Smooth muscle cell (in vitro differentiated cells): ENCODE measurements at regions not wholly inside any gene's neighbourhood (a gene's known extent, or its start where the extent isn't known, plus 50 kb on each side); places are given as distances from the start of the nearest gene placed in this dataset.

Experiments
- DNase-seq: peaks from one replicate; lab custom pipeline; 2025; ENCODE audit not compliant: unreplicated experiment; lab: John Stamatoyannopoulos, UW
- H2AFZ ChIP-seq: fragments of 200-600 bp; sonication (generic); 2 replicates; pipeline ENCODE4 v1.6.0; 2016; ENCODE audit warnings: antibody characterized with exemption, low read depth, mild to moderate bottlenecking
- H3F3A ChIP-seq: fragments of 200-600 bp; sonication (generic); 2 replicates; pipeline ENCODE4 v1.6.0; 2017; ENCODE audit warnings: antibody characterized with exemption, low read depth
- H3K27ac ChIP-seq: fragments of 200-600 bp; sonication (generic); 2 replicates; pipeline ENCODE4 v1.5.1; 2016; ENCODE audit warnings: low read depth, mild to moderate bottlenecking
- H3K27me3 ChIP-seq: fragments of 200-600 bp; sonication (generic); 2 replicates; pipeline ENCODE4 v1.6.1; 2016; ENCODE audit warnings: low read depth, mild to moderate bottlenecking
- H3K36me3 ChIP-seq: fragments of 200-600 bp; sonication (generic); 2 replicates; pipeline ENCODE4 v1.5.1; 2016; ENCODE audit warnings: low read depth
- H3K4me1 ChIP-seq: fragments of 200-600 bp; sonication (generic); 2 replicates; pipeline ENCODE4 v1.5.1; 2016; ENCODE audit warnings: low read depth
- H3K4me2 ChIP-seq: fragments of 200-600 bp; sonication (generic); 2 replicates; pipeline ENCODE4 v1.6.0; 2016; ENCODE audit warnings: mild to moderate bottlenecking
- H3K4me3 ChIP-seq: fragments of 200-600 bp; sonication (generic); 2 replicates; pipeline ENCODE4 v1.5.1; 2016; ENCODE audit warnings: mild to moderate bottlenecking
- H3K79me2 ChIP-seq: fragments of 200-600 bp; sonication (generic); 2 replicates; pipeline ENCODE4 v1.6.0; 2016; ENCODE audit warnings: low read depth, mild to moderate bottlenecking
- H3K9ac ChIP-seq: fragments of 200-600 bp; sonication (generic); 2 replicates; pipeline ENCODE4 v1.6.0; 2016; ENCODE audit warnings: low read depth
- H3K9me3 ChIP-seq: fragments of 200-600 bp; sonication (generic); replicated peaks from 2 replicates; pipeline ENCODE4 v1.5.1; 2016; ENCODE audit warnings: low read depth
- H4K20me1 ChIP-seq: fragments of 200-600 bp; sonication (generic); 2 replicates; pipeline ENCODE4 v1.6.0; 2016; ENCODE audit warnings: low read depth
- CTCF ChIP-seq: fragments of 200-600 bp; sonication (generic); IDR thresholded peaks from 2 replicates; pipeline ENCODE4 v1.5.1; 2017; ENCODE audit warnings: borderline replicate concordance, mild to moderate bottlenecking, antibody characterized with exemption; ENCODE audit not compliant: insufficient read depth, poor library complexity, severe bottlenecking
- WGBS: methylation state at CpG from one replicate; pipeline ENCODE4 v1.1.7; 2016; ENCODE audit warnings: low lambda C conversion rate; 5-methylcytosine and 5-hydroxymethylcytosine counted together

GRCh38 chr1:91141858-91142257, 120.0 kb upstream of the ZNF644 start:
- H3K79me2 ChIP-seq: no peaks in the 10 kb centered on the region
- TF ChIP-seq CTCF: no peak
- no peaks in the 10 kb centered on the region for H3K4me1 ChIP-seq
- no peaks in the 10 kb centered on the region for H3F3A ChIP-seq
- no peak overlapping the region for H2AFZ ChIP-seq
- H3K27me3 ChIP-seq: no peaks in the 10 kb centered on the region
- H3K9ac ChIP-seq: no peak overlapping the region
- 70% methylated on average over 3 of the region's 3 CpGs for WGBS
- no peaks in the 10 kb centered on the region for H4K20me1 ChIP-seq
- H3K27ac ChIP-seq: no peak overlapping the region
- no peaks in the 10 kb centered on the region for H3K36me3 ChIP-seq
- H3K4me2 ChIP-seq: no peak overlapping the region
- no peak for DNase-seq
- H3K9me3 ChIP-seq: no peaks in the 10 kb centered on the region
- H3K4me3 ChIP-seq: no peak overlapping the region

- 60% methylated on average over 3 of the region's 3 CpGs for WGBS
- Histone ChIP-seq H3K9ac (no peak overlapping the region), H3K36me3 (no peaks in the 10 kb centered on the region), H3K4me2 (no peak overlapping the region), H3K4me1 (no peaks in the 10 kb centered on the region), H3K9me3 (no peaks in the 10 kb centered on the region), H3K4me3 (no peak overlapping the region), H4K20me1 (no peaks in the 10 kb centered on the region), H2AFZ (no peak overlapping the region), H3K27ac (no peak overlapping the region), H3K79me2 (no peaks in the 10 kb centered on the region), H3F3A (no peaks in the 10 kb centered on the region), H3K27me3 (no peaks in the 10 kb centered on the region)
- DNase-seq: no peak
- TF ChIP-seq CTCF: no peak
Measured at GRCh38 chr1:91138959-91139358, 117.1 kb upstream of the ZNF644 start.

- 86% methylated on average over 1 of the region's 1 CpG for WGBS
- Histone ChIP-seq H3K9ac (no peak overlapping the region), H3K4me1 (no peaks in the 10 kb centered on the region), H2AFZ (no peak overlapping the region), H3K4me2 (no peak overlapping the region), H4K20me1 (no peaks in the 10 kb centered on the region), H3K4me3 (no peak overlapping the region), H3F3A (no peaks in the 10 kb centered on the region), H3K79me2 (no peaks in the 10 kb centered on the region), H3K36me3 (no peaks in the 10 kb centered on the region), H3K27ac (no peak overlapping the region), H3K27me3 (no peaks in the 10 kb centered on the region), H3K9me3 (no peaks in the 10 kb centered on the region)
- TF ChIP-seq CTCF: no peak
- no peak for DNase-seq
Measured at GRCh38 chr1:91137173-91137852, 115.5 kb upstream of the ZNF644 start.

- H3F3A ChIP-seq: no peaks in the 10 kb centered on the region
- H2AFZ ChIP-seq: no peak overlapping the region
- no peaks in the 10 kb centered on the region for H4K20me1 ChIP-seq
- H3K4me3 ChIP-seq: no peak overlapping the region
- H3K9ac ChIP-seq: no peak overlapping the region
- no peaks in the 10 kb centered on the region for H3K4me1 ChIP-seq
- DNase-seq: no peak
- no peak for TF ChIP-seq CTCF
- no peak overlapping the region for H3K27ac ChIP-seq
- H3K27me3 ChIP-seq: no peaks in the 10 kb centered on the region
- no peaks in the 10 kb centered on the region for H3K79me2 ChIP-seq
- no peaks in the 10 kb centered on the region for H3K36me3 ChIP-seq
- no peak overlapping the region for H3K4me2 ChIP-seq
- no peaks in the 10 kb centered on the region for H3K9me3 ChIP-seq
- 95% methylated on average over 11 of the region's 11 CpGs for whole genome bisulfite sequencing
Measured at GRCh38 chr1:91135799-91136198, 114.0 kb upstream of the ZNF644 start.
